ENCODE measurements at regions not wholly inside any gene's neighbourhood (a gene's known extent, or its start where the extent isn't known, plus 50 kb on each side); places are given as distances from the start of the nearest gene placed in this dataset.

DNA sequence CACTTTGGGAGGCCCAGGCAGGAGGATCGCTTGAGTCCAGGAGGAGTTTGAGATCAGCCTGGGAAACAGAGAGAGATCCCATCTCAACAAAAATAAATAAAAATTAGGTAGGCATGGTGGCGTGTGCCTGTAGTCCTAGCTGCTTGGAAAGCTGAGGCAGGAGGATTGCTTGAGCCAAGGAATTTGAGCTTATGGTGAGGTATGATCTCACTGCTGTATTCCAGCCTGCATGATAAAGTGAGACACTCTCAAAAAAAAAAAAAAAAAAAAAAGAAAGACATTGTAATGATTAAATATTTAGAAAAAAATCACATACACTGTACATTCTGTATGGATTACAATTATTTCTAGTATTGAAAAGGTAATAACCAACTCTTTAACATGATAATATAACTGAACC, 87.1 kb downstream of the SLIT2 start:
- no peak overlapping the region for H3K27ac ChIP-seq
- TF ChIP-seq, protein P1, sequence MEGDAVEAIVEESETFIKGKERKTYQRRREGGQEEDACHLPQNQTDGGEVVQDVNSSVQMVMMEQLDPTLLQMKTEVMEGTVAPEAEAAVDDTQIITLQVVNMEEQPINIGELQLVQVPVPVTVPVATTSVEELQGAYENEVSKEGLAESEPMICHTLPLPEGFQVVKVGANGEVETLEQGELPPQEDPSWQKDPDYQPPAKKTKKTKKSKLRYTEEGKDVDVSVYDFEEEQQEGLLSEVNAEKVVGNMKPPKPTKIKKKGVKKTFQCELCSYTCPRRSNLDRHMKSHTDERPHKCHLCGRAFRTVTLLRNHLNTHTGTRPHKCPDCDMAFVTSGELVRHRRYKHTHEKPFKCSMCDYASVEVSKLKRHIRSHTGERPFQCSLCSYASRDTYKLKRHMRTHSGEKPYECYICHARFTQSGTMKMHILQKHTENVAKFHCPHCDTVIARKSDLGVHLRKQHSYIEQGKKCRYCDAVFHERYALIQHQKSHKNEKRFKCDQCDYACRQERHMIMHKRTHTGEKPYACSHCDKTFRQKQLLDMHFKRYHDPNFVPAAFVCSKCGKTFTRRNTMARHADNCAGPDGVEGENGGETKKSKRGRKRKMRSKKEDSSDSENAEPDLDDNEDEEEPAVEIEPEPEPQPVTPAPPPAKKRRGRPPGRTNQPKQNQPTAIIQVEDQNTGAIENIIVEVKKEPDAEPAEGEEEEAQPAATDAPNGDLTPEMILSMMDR (IDR thresholded peaks at IDR 0.05), result no peak
- TF ChIP-seq POLR2A (IDR thresholded peaks at IDR 0.05), result no peak
- no peak for DNase-seq
- H3K36me3 ChIP-seq, result no peaks in the 10 kb centered on the region
- 70 to 91% methylated on average over 2 of the region's 2 CpGs for WGBS, 2 donors
- H3K4me3 ChIP-seq, result no peak overlapping the region
- H3K9me3 ChIP-seq, result no peaks in the 10 kb centered on the region
- intact Hi-C loops (cut with DNase I), result no loop called here
- no peaks in the 10 kb centered on the region for H3K4me1 ChIP-seq
- no peaks in the 10 kb centered on the region for H3K27me3 ChIP-seq

DNA sequence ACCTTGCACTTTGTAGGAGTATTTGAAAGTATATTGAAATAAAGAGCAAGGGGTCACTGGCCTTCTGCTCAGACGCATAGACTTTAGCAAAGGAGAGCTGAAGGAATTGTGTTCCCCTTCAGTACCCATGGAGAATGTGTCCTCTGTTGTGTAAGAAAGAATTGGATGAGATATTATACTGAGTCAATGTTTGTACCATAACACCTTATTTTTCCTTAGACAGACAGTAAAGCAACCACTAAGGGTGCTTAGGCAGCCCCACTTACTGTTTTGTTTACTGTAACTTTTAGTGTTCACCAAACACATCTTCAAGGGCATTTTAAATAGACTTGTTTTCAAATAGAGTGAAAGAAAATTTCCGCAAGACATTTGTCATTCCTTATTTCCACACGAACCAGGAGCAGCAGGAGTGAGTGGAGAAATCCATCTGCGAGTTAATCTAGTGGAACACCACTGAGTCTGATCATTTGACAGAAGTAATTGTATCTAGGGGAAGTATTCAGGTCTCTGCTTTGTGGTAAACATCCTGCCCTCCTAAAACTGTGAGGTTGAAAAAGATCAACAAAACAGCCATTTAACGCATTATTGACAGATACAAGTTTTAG, 89.5 kb downstream of the SLIT2 start:
- Histone ChIP-seq H3K4me1 (no peaks in the 10 kb centered on the region), H3K27me3 (no peaks in the 10 kb centered on the region), H3K9me3 (no peaks in the 10 kb centered on the region), H3K36me3 (no peaks in the 10 kb centered on the region), H3K27ac (no peak overlapping the region), H3K4me3 (no peak overlapping the region)
- WGBS, 2 donors, result 72 to 82% methylated on average over 5 of the region's 5 CpGs
- intact Hi-C loops (cut with DNase I), result no loop called here
- no peak for TF ChIP-seq POLR2A (IDR thresholded peaks at IDR 0.05)
- TF ChIP-seq, protein P1 (IDR thresholded peaks at IDR 0.05), result no peak
- no peak for DNase-seq

DNA sequence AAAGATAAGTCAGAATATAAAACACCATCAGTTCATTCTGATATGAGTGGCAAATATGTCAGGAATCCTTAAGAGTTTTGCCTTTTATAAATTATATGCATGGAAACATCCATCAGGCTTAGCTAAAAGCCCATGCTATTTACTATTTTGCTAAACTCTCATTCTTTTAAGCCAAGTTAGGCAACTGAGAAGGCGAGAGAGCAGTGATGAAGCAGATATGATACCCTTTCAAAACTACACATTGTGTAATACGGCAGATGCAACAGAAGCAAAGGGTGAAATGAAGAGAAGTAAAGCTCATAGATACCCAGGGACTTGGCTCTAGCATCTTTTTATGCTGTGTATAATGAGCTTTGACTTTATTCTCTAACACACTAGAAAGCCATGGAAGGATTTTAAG, 95.8 kb downstream of the SLIT2 start:
- Histone ChIP-seq H3K4me3 (no peak overlapping the region), H3K27ac (no peak overlapping the region), H3K9me3 (no peaks in the 10 kb centered on the region), H3K36me3 (no peaks in the 10 kb centered on the region), H3K4me1 (peaks cover 0 to 8% (median 0%) of the 10 kb centered on the region in 3 donors), H3K27me3 (no peaks in the 10 kb centered on the region)
- DNase-seq, result no peak
- 72 to 76% methylated on average over 2 of the region's 2 CpGs for WGBS, 2 donors
- TF ChIP-seq POLR2A (IDR thresholded peaks at IDR 0.05), result no peak
- TF ChIP-seq, protein P1 (IDR thresholded peaks at IDR 0.05), result no peak
- intact Hi-C loops (cut with DNase I), result no loop called here

DNA sequence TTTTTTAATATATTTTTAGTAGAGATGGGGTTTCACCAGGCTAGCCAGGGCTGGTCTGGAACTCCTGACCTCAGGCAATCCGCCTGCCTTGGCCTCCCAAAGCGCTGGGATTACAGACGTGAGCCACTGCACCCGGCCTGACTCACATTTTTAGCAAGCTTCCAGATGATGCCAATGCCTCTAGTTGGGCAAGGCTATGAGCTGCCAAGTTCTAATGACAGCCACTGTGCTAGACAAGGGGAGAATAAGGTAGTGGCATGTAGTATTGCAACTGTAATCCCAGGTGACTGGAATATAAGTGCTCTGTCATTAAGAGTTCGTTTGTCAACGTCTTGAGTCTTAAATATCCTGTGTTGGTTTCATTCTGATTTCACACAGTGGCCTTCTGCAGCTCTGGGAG, 96.7 kb downstream of the SLIT2 start:
- Histone ChIP-seq H3K4me3 (no peak overlapping the region), H3K27ac (no peak overlapping the region), H3K36me3 (no peaks in the 10 kb centered on the region), H3K9me3 (no peaks in the 10 kb centered on the region), H3K4me1 (peaks cover 0 to 11% (median 0%) of the 10 kb centered on the region in 3 donors), H3K27me3 (no peaks in the 10 kb centered on the region)
- no peak for DNase-seq
- TF ChIP-seq POLR2A (IDR thresholded peaks at IDR 0.05), result no peak
- TF ChIP-seq, protein P1 (IDR thresholded peaks at IDR 0.05), result no peak
- WGBS, 2 donors, result 42 to 46% methylated on average over 2 to 6 of the region's 6 CpGs
- intact Hi-C loops (cut with DNase I), result no loop called here

DNA sequence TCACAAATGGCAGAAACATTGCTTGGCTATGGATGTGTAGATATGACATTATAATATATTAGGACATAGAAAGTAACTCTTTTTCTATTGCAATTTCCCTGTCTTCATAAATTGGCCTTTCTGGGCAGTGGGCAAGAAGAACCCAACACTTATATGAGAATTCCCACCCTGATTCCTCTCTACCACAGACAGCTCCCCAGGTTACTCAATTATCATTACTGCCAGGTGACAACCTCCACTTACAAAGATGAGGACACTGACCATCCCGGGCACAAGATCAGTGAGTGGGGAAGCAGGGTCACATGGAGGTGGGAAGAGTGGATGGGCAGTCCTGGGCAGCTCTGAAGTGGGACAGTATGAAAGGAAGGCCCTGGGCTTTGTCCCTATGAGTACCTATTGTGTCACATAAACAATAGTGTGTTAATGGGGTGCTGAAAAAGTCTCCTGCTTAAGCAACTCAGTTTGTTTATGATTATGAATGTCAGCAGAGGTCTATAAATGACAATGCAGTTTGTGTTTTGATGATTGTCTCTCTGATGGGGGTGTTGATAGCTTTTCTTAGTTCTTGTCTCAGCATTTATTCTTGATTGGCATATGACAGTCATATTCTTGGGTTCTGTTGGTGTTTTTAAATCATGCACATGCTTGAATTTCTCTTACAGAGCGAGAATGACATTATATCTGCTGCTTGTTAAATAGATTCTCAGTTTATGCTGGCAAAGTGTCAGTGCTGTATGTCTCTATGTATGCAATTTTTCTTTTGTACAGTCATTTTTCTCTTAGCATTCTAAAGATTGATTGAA, 99.9 kb downstream of the SLIT2 start:
- intact Hi-C loops (cut with DNase I), result no loop called here
- WGBS, 2 donors, result 61 to 69% methylated on average over 2 of the region's 2 CpGs
- Histone ChIP-seq H3K27ac (no peak overlapping the region), H3K9me3 (no peaks in the 10 kb centered on the region), H3K4me3 (no peak overlapping the region), H3K36me3 (no peaks in the 10 kb centered on the region), H3K4me1 (peaks cover 0 to 32% (median 0%) of the 10 kb centered on the region in 3 donors), H3K27me3 (no peaks in the 10 kb centered on the region)
- DNase-seq, result no peak
- TF ChIP-seq, protein P1 (IDR thresholded peaks at IDR 0.05), result no peak
- TF ChIP-seq POLR2A (IDR thresholded peaks at IDR 0.05), result no peak
